GM11168 (cell line): ENCODE measurements at regions not wholly inside any gene's neighbourhood (a gene's known extent, or its start where the extent isn't known, plus 50 kb on each side); places are given as distances from the start of the nearest gene placed in this dataset.

Experiments used
- in situ Hi-C: fragments of 300-500 bp; cut with MboI; formaldehyde crosslinking; loops from one replicate; pipeline ENCODE4 v1.12.0; 2022; ENCODE audit warnings: low sequenced_read_pairs; ENCODE audit not compliant: unreplicated experiment

- in situ Hi-C loops, result no loop called here
These were observed 133.5 kb upstream of the PRSS58 start for GRCh38 chr7:142391191-142391992.

- in situ Hi-C loops, result no loop called here
These were observed 131.7 kb upstream of the PRSS58 start for GRCh38 chr7:142389544-142389943.

GRCh38 chr7:142385491-142386340 is 127.9 kb upstream of the PRSS58 start:
- in situ Hi-C loops, result no loop called here

GRCh38 chr7:142384493-142384922 is 126.7 kb upstream of the PRSS58 start:
- in situ Hi-C loops, result no loop called here

- in situ Hi-C loops, result no loop called here
These were observed 126.1 kb upstream of the PRSS58 start for GRCh38 chr7:142383841-142384492.

- in situ Hi-C loops, result no loop called here
These were observed 124.0 kb upstream of the PRSS58 start for GRCh38 chr7:142381727-142382390.

- in situ Hi-C loops, result no loop called here
These were observed 122.2 kb upstream of the PRSS58 start for GRCh38 chr7:142380069-142380468.

GRCh38 chr7:142379201-142379885 is 121.5 kb upstream of the PRSS58 start:
- in situ Hi-C loops, result no loop called here

- in situ Hi-C loops, result no loop called here
These were observed 119.7 kb upstream of the PRSS58 start for GRCh38 chr7:142377567-142377966.

GRCh38 chr7:142376356-142376997 is 118.6 kb upstream of the PRSS58 start:
- in situ Hi-C loops, result no loop called here

GRCh38 chr7:142375710-142376313 is 118.0 kb upstream of the PRSS58 start:
- in situ Hi-C loops, result no loop called here

GRCh38 chr7:142372727-142373126 is 114.9 kb upstream of the PRSS58 start:
- in situ Hi-C loops, result no loop called here

GRCh38 chr7:142371586-142372377 is 113.9 kb upstream of the PRSS58 start:
- in situ Hi-C loops, result no loop called here

GRCh38 chr7:142365410-142365842 is 107.6 kb upstream of the PRSS58 start:
- in situ Hi-C loops, result no loop called here

- in situ Hi-C loops, result no loop called here
These were observed 106.7 kb upstream of the PRSS58 start for GRCh38 chr7:142364551-142364950.

- in situ Hi-C loops, result no loop called here
These were observed 104.5 kb upstream of the PRSS58 start for GRCh38 chr7:142362349-142362748.

- in situ Hi-C loops, result no loop called here
These were observed 101.9 kb upstream of the PRSS58 start for GRCh38 chr7:142359694-142360279.
